Activated CD4-positive, alpha-beta T cell treated with anti-CD3 and anti-CD28 coated beads for 48 hours (primary cell): ENCODE measurements at regions not wholly inside any gene's neighbourhood (a gene's known extent, or its start where the extent isn't known, plus 50 kb on each side); places are given as distances from the start of the nearest gene placed in this dataset.

Source experiments
- DNase-seq: peaks from one replicate; pipeline ENCODE4 v3.0.0-alpha.2; 2020

DNA sequence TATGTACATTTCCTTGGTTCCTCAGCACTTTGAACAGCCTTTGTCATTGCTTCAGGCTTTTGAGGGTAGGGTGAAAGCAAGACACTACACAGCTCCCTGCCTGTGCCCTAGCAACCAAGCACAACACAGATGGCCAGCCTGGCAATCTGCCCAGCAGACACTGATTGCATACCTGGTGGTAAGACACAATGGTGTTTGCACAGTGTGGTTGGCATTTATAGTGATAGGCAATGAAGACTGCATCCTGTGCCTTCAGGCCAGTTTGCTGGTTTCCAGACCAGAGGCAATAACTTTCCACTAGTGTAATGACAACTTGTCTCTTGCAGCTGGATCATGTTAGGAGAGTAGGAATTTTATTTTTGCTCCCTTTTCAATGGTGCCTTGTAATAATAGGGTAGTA, 144.5 kb upstream of the TNC start:
- DNase-seq = no peak

GRCh38 chr9:115262952-115263351, 145.0 kb upstream of the TNC start:
- DNase-seq = no peak

DNA sequence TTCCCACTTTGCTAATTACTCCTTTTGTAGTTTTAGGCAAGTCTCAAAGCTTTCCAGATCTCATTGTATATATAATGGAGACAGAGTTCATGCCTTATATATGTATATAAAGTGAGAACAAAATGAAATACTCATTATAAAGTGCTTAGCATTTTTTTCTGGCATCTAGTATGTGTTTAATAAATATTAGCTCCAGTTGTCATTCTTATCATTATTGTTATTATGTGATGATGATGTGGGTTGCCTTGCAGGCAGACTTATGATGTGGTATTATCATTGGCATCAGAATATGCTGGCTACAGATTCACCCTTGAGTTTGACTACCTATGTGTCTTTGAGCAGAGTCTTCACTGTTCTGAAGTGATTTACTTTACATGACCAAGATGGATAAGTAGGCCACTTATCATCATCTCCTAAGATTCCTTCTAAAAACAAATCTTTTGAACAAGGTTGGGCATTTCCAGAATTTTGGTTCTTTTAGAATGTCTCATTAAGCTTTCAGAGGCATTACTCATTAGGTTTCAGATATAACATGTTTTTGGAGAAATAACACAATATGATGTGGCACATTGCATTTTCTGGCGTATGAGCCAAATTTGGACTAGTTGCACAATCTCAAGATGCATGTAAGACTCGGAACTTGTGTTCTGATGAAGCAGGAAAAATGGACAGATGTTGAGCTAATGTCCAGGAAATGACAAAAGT, 145.6 kb upstream of the TNC start:
- no peak for DNase-seq

- DNase-seq = no peak
These were observed 146.4 kb upstream of the TNC start for GRCh38 chr9:115264313-115264712.

DNA sequence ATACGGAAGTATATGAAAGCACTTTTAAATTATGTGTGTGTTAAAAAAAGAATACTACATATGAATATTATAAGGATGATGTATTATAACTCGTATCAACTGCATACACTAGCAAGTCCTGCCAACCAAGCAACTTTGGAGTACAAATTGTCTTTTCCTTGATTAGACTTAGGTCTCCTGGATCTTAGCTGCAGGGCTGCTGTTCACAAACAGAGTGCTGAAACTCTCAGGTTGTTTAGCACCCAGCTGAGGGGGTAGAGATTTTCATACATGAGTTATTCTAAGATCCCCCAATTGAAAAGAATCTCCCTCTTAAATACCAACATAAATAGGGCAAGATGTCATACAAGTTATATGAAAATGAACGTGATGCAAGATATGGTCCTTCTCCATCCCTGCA, 149.8 kb upstream of the TNC start:
- DNase-seq = no peak

- no peak for DNase-seq
These were observed 157.8 kb upstream of the TNC start for GRCh38 chr9:115275753-115276152.

- no peak for DNase-seq
These were observed 158.7 kb upstream of the TNC start for GRCh38 chr9:115276621-115277020.

DNA sequence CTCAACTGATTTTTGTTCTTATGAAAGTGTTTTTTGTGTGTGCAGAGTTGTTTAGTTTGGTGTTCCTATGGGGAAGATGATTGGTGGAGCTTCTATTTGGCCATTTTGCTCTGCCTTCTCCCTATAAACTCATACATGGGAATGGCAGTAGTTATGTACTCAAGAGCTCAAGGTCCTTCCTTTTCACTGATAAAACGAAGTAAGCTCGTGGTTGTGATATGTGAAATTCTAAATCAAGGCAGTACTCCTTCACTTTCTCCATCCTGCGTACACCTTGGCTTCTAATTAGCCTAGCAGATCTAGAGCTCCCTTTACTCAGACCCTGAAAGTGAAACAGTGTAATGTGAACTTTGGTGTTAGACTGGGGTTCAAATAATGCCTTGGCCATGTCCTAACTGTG, 159.3 kb upstream of the TNC start:
- DNase-seq = no peak

GRCh38 chr9:115278326-115279035, 160.5 kb upstream of the TNC start:
- no peak for DNase-seq

DNA sequence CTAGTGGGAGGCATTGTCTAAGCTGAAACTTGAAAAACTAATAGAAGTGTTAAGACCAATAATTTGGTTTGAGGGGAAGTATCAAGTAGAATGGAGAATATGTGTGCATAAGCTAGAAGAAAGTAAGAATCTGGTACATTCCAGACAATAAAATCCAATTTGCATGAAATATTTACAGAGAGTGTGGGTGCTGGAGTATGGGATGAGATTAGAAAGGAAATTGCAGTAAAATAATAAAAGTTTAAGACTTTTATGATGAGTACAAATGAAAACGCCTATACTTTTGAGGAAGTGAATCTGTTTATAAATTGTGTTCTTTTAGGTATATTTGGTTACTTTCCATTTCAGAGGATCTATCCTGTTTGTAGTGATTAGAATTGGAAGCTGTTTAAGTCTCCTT, 165.4 kb upstream of the TNC start:
- DNase-seq = no peak

- DNase-seq = no peak
These were observed 167.9 kb upstream of the TNC start for GRCh38 chr9:115285836-115286235.

DNA sequence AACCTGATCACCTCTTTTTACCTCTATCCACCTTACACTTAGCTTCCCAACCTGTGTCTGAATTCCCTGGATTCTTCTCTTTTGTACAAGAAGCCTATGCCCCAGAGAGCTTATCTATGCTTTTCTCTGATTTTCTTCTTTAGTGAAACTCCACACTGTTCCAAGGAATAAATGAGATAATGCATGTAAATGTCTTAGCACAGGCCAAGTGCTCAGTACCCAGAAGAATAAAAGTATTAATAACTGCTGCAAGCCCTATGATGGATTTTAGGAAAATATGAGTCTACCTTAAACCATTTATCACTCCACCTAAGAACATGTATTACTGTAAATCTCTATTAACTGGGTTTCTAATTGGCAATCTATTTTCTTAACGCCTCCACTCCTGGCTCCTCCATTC, 168.5 kb upstream of the TNC start:
- no peak for DNase-seq

DNA sequence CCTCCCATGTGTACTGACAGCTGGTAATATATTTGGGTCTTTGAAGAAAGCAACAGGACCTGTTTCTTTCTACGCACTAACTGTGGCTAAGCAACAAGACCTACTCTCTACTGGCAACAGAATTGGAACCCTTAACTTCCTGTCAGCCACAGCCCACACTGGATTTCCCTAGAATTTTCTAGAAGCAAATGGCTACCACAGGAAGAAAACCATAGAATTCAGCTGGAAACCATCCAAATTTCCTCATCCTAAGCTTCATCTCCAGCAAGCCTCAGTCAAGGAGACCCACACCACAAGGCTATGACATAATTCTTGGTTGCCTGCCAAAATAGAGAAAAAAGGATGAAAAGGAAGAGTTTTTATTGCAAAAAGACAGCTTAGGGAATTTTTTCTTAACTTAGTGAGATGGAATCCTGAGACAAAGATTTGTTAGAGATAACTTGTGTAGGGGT, 171.8 kb upstream of the TNC start:
- no peak for DNase-seq

- no peak for DNase-seq
These were observed 173.9 kb upstream of the TNC start for GRCh38 chr9:115291841-115292240.

- DNase-seq = no peak
These were observed 174.8 kb upstream of the TNC start for GRCh38 chr9:115292584-115293279.

- DNase-seq = no peak
These were observed 177.8 kb upstream of the TNC start for GRCh38 chr9:115295734-115296133.

DNA sequence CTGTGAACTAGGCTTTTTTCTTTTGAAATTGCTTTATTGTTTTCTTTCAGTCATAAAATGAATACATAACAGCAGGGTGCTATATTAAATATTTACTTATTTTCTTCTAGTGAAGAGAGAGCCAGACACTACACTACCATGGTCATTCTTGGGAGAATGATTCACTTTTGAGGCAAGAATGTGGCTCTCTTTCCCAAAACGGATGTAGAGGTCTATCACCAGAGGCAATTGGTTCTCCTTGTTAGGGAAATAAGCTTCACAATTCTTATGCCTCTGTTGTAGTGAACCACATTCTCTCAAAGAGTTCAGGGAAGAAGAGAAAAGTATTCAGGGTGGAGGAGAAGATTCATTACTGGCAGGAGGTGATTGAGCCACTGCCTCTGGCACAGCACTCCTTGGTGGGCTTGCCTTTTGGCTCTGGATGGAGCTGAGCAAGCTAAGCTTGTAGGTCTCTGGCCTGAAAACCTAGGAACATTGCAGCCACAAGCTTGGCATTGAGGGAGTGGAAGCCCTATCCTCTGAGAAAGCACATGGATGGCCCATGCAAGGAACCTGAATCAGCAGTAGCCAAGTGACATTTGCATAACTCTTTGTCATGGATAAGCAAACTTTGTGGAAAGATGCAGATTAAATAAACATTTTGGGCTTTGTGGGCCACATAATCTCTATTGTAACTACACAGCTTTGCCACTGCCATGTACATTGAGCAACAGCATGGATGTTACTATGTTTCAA, 179.0 kb upstream of the TNC start:
- no peak for DNase-seq

- DNase-seq = no peak
These were observed 182.2 kb upstream of the TNC start for GRCh38 chr9:115300116-115300515.

DNA sequence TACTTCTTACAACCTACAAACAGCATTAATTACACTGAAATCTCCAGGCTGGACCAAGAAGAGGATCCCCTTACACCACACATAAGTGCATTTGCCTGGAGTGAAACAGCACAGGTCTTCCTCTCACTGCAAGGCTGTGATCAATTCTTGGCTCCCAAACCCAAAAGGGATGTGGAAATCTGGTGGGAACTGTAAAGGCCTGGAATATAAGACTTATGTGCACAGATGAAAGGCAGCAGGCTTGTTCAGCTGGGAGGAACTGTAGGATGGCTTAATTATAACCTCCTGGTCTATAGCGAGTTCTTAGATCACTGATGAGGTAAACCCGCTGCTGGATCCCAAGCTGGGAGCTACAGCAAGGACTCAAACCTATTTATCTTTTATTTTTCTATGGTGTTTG, 182.9 kb upstream of the TNC start:
- DNase-seq = no peak

GRCh38 chr9:115301581-115301980, 183.6 kb upstream of the TNC start:
- DNase-seq = no peak

DNA sequence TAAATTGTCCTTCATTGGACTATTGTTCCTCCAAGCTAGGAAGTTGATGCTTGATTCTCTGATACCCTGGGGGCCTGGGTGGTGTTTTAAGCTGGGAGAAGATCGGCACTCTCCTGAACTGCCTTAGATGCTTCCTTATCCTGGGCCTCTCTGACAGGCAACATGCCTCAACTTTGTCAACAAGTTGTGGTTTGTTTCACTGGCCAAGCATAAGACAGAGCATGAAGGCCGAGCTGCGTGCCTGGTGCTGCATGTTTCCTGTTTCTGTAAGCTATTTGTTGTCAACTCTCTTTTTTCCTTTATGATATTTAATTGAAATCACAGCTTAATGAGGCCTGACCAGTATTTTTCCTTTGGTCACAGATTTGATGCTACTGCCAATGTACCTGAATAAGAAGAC, 187.6 kb upstream of the TNC start:
- DNase-seq = no peak

GRCh38 chr9:115306865-115307264, 188.9 kb upstream of the TNC start:
- DNase-seq = no peak

DNA sequence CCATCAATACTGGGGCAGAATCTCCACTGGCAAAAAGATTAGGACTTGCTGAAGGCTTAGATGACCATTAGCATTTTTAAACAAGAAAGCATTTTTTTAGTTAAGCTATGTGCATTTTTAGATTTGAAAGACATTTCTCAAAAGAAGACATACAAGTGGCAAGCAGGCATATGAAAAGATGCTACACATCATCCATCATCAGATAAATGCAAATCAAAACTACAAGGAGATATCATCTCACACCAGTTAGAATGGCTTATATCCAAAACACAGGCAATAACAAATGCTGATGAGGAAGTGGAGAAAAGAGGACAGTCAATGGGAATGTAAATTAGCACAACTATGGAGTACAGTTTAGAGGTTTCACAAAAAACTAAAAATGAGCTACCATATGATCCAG, 195.6 kb upstream of the TNC start:
- no peak for DNase-seq

DNA sequence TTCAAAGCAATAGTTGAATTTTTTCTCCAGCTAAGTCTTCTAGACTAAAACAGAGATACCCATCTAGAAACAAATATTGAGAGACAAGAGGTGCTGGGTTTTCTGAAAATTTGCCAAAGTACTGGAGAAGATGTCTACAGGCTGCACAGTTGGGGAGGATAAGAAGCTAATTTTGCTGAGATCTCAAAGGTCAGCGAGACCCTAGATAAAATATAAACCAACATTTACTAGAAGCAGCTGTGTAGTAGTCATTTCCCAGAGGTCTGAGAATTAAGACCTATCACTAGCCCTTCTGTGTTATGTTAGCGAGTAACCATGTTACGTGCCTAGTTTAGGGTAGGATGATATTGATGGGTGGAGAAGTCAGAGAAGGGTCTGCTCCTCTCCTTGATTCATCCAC, 208.5 kb upstream of the TNC start:
- no peak for DNase-seq
